ENCODE measurements at regions not wholly inside any gene's neighbourhood (a gene's known extent, or its start where the extent isn't known, plus 50 kb on each side); places are given as distances from the start of the nearest gene placed in this dataset.

DNA sequence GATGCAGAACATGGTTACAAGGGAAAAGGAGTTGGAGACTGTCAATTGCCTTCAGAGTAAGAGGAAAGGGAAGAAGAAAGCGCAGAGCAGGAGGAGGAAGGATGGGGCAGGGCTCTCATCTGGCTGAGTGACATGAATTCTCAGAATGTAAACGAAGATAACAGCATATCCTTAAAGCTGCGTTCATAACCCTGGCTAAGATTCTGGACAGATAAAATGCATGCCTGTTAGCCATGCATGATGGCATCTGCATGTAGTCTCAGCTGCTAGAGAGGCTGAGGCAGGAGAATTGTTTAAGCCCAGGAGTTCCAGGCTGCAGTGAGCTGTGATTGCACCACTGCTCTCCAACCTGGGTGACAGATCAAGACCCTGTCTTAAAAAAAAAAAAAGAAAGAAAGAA lies 493.5 kb upstream of the PRKX start:
- DNase-seq = no peak

DNA sequence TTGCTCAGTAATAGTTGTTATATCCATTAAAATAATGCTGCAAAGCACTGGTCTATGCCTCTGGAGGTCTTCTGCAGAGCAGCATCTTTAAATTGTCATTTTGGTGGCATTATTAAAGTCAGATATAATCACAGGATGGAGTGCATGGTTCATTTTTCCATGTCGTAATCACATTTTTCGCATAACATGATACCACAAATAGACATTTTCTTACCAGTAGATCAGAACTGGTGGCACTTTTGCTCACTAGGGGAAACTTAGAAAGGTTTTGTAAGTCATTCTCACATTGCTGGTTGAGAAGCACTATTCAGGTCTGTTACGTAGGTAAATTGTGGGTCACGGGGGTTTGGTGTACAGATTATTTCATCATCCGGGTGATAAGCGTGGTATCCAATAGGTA lies 484.5 kb upstream of the PRKX start:
- no peak for DNase-seq

DNA sequence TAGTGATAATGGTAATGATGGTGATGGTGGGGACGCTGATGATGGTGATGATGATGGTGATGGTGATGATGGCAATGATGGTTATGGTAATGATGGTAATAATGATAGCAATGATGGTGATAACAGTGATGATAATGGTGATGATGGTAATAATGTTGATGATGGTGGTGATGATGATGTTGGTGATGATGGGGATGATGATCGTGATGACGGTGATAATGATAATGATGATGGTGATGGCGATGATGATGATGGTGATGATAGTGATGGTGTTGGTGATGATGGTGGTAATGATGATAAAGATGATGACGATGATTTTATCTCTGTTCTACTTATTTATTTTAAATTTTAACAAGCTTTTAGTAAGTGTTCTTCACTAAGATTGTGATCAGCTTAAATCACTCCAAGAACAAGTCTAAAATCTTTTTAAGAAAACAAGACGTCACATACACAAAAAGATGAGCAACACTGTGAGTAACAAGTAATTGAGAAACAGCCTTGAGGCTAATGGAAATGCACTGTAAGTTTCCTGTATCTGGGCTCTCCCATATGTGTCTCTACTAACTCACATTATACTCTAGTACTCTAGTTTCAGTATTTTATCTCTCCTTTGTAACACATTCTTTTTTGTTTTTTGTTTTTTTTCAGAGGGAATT lies 480.2 kb upstream of the PRKX start:
- no peak for DNase-seq

DNA sequence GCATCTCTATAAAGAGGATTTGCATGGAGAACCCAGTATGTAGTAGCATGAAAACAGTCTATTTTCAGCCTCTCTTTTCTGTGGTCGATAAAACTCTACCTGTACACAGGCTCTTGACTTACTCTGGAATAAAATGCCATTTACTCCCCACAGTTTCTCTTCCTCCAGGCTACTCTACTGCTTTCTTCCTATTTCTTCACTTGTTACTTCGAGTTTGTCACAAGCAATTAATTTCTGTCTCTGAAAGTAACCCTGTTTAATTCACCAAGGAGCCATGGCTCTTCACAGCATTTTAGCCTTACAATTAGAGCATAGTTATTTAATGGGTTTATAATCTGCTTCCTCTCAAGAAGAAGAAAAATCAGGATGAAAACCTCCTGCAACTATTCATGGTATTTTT lies 472.9 kb upstream of the PRKX start:
- no peak for DNase-seq

DNA sequence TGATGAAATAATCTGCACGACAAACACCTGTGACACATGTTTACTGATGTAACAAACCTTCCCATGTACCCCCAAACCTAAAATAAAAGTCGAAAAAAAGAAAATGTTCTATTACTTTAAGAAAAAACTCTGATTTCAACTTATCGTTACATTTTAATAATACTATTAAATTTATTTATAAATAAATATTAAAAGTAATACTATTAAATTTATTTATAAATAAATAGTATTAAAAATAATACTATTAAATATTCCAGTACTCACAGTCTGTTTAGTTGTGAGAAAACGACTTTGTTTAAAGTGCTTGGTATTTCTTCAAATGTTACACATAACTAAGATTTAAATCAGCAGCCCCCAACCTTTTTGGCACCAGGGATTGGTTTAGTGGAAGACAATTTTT lies 471.6 kb upstream of the PRKX start:
- no peak for DNase-seq

DNA sequence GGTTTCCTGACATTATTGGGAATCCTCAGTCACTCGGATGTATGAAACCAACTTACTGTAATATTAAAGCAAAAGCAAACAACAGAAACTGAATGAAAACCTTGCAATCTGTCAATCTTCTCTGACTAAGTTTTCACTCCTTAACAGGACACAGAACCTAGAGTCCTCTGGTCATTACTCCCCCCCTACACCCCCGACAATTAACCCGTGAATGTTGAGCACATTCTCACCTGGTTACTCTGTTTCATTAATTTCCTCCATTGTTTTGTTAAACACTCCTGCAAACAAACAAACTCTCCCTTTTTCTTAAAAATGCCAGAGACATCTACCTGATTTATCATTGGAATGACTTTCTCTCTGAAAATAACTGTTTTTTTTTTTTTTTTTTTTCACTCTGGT lies 469.0 kb upstream of the PRKX start:
- DNase-seq = no peak

DNA sequence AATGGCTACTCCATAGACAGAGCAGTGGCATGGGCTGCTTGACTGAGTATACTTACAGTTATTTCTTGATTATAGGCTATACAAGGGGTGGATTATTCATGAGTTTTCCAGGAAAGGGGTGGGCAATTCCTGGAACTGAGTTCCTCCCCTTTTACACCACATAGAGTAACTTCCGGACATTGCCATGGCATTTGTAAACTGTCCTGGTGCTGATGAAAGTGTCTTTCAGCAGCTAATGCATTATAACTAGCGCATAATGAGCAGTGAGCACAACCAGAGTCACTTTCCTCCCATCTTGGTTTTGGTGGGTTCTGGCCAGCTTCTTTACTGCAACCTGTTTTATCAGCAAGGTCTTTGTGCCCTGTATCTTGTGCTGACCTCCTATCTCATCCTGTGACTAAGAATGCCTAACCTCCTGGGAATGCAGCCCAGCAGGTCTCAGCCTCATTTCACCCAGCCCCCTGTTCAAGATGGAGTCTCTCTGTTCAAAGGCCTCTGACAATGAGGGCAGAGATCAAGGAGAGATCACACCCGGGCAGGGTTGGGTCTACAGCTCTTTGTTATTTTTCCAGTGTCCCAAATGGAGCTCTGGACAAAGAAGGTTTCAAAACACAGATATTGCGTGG lies 468.4 kb upstream of the PRKX start:
- DNase-seq = no peak

DNA sequence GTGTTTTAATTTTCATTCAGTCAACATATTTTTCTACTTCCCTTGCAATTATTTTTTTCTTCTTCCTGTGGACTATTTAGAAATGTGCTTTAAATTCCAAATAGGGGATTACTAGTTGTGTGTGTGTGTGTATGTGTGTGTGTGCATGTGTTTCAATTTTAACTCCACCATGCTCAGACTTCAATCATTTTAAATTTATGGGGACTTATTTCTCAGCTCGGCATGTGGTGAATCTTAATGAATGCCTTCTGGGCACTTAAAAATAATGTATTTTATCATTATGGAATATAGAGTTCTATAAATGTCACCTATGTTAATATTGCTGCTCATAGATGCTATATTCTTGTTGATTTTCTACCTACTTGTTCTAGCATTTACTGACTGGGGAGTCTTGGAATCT lies 465.6 kb upstream of the PRKX start:
- DNase-seq = no peak

DNA sequence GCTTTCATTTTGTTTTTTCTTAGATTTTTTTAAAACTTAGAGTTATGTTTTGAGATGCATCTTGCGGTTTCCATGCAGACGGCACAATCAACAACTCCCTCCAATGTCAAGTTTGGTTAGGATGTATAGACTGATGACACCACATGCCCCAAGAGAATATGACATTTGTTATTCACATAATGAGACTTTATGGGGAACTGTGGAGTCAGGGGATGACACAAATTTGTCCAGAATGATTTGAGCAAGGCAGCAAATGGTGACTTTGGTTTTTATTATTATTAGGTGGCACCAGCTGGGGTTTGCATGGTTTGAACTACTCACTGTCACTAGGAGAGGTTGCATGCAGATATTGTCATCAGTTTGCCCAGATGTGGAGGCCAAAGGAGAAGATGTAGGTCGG lies 461.8 kb upstream of the PRKX start:
- DNase-seq = no peak

DNA sequence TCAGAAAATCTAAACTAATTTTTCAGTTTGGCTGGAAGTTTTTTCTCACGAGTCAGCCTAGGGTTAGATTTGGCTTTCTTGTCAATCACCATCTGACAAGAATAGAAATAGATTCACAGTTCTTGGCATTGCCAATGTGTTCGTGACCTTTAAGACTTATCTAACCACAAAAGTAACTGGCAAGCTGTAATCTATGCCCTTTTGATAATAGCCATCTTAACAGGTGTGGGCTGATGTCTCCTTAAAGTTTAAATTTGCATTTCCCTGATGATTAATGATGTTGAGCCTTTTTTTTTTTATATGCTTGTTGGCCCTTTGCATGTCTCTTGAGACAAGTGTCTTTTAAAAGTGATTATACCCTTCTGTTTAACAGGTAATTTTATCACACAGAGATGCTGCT lies 460.3 kb upstream of the PRKX start:
- DNase-seq = no peak

DNA sequence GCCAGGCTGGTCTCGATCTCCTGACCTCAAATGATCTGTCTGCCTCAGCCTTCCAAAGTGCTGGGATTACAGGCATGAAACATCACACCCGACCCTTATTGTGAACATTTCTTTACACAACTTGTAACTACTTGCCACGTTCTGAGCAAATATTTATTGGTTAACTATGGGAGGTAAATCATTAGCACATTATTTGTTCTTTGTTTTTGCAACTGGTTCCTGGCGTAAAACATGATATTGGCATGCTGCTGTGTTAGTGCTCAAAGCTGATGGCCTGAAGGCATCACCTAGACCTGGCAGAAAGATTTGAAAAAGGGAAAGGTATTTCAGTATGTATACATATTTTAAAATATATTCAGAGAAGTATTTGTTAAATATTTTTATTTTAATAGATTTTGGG lies 438.3 kb upstream of the PRKX start:
- no peak for DNase-seq

DNA sequence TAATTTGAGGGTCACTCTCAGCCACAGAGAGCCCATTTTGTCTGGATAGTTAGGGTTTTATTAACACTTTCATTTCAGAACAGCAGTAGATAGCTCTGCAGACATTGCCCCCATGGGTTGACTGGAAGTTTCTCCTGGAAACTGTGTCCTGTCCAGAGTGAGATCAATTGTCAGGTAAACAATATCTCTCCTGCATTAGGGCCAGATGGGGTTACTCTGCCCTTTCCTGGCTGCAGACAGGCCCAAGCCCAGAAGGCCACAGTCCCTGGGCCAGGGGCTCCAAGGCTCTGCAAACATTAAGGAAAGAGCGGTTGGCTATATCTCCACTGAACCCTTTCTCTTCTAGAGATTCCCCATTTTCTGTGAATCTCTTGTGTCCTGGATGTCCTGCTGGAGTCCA lies 436.8 kb upstream of the PRKX start:
- DNase-seq = no peak

DNA sequence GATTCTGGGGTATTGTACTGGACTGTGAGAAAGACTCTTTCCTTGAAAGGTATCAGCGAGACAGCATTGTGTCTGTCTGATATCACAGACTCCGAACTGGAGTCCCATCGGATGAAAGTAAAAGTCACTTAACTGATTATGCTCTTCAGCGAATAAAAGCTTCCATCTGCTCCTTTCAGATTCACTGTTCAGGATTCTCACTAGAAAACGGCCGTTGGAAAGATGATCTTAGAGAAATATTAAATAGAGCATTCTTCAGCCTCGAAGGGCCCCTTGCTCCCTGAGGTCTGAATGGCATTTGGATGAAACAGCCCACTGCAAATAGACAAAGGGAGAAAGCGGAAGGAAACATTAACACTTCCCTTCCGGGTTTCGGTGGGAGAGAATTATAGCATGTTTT lies 416.2 kb upstream of the PRKX start:
- DNase-seq = no peak

DNA sequence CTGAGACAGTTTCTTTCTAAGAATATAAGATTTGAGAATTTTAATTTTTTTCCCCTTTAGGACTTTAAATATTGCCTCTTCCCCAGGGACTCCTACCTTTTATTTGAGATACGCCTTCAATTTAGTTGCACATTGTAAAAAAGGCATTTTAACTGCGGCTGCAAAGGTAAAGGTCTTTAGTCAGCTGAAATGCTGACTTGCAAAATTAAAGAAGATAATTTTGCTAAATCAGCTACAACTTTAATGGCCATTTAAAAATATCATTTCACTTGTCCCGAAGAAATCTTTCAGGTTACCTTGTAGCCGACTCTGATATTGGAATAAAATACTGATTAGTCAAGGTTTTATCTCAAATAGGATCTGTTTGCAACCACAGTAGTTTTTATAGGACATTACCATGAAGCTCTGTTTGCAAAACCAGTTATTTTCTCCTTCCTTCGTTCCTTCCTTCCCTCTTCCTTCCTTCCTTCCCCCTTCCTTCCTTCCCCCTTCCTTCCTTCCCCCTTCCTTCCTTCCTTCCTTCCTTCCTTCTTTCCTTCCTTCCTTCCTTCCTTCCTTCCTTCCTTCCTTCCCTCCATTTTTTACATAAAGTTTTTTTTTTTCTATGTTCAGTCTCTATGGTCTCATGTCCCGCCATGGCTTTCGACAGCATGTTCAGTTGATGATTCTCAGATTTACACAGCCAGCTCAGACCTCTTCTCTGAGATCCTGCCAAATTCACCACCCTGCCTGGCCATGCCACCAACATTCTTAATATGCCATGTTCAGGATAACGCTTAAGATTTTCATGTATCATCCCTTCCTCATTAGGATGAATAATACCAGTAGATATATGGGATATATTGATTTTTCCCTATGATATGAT lies 405.4 kb upstream of the PRKX start:
- no peak for DNase-seq

DNA sequence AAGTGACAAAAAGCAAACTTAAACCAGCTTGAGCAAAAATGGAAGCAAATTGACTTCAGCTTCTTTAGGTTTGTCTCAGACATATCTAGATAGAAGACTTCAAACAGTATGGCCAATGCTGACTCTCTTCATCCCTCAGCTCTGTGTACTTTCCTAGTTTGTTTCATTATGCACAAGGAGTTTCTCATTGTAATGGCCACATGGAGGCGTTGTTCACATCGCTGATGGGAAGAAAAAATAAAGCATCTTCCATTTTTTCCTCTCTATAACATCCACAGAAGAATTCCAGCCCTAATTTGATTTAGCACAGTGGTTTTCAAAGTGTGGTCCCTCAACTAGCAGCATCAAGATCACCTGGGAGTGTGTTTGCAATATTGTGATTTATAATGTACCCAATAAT lies 397.5 kb upstream of the PRKX start:
- no peak for DNase-seq

DNA sequence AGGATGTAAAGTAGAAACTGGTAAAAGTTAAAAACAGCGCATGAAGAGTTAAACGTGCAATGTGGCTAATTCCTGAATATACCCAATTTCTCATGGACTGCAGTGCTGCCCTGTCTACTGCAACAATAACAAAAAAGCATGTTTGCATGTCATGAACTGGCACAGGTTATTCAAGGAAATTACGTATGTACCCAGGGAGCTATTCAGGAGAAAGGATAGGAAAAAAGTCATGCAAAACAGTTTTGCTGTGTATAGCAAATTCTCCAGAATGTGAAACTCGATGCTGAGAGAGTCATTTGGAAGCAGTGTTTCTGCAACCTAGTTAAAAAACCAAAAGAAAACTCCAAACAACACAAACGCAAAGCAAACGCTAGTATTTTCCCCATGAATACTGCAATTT lies 381.5 kb upstream of the PRKX start:
- DNase-seq = no peak

DNA sequence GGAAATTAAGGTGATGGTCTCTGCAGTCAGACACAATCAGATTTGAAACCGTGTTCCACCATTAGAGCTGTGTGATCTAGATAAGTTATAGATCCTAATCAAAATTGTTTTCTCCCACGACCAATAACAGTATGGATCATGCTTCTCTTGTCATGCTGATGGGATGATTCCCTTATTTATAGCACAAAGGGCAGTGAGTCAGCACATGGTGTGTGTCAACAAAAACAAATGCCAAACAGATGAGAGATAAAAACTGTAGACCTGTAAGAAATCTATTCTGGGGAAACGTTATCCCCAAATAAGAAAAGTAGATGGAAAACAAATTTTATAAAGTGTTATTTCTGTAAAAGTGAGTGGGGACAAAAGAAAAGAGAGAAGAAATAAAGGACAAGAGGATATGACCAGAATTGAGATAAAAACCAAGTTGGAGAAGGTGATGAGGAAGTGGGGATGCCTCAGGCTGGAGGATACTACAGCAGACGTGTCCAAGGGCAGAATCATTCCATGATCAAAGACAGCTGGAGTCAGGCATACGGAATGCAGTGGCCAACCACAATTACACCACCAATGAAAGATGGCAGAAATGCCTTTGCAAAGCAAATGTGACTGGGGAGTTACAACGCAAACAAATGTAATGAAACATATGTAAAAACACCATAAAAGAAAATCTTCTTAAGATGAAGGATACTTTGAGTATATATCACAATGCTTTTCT lies 377.8 kb upstream of the PRKX start:
- DNase-seq = no peak

DNA sequence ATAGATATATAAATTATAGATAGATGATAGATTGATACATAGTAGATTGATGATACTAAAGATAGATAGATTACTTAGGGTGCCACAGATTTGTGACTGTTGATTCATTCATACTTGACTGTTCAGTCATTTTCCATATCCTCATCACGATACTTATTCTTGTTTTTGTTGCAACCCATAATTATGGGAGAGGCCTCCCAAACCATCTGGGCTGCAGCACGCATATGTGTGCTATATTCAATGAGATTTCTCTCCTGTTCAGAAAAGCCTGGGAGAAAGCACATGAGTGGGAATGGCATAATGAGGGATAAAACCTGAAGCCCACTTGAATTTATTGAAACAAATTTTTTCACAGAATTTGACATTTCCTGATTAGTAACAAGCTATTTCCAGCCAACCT lies 346.4 kb upstream of the PRKX start:
- no peak for DNase-seq

DNA sequence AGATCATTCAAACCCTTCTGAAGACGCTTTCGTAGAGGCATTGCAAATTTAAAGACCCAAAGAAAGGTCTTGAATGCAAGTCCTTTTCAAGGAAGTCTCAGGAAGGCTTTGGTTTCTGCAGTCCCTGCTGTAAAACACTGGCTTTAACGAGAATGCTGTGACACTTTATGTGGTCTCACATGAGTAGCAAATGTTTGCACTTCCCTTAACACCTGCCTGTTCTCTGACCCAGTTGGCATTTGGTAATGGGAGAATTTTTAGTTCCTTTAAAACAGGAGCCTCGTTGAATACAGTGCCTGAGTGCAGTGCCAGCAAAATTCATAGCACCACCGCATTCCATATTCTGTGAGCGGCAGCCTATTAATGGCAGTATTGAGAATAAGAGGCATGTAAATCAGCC lies 330.5 kb upstream of the PRKX start:
- DNase-seq = no peak

DNA sequence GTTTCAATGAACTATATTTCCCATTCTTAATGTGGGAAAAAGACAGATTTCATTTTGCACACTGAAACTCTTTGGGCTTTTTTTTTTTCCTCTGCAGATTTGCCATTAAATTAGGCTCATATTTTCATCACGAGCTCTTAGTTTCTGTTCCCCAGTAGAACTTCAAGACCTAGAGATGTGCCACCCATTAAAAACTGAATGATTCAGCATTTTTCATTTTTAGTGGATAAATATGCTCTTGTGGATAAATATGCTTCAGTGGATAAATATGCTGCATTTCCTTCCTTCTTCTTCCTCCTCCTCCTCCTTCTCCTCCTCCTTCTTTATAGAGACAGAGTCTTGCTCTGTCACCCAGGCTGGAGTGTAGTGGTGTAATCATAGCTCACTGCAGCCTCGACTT lies 322.4 kb upstream of the PRKX start:
- DNase-seq = no peak

DNA sequence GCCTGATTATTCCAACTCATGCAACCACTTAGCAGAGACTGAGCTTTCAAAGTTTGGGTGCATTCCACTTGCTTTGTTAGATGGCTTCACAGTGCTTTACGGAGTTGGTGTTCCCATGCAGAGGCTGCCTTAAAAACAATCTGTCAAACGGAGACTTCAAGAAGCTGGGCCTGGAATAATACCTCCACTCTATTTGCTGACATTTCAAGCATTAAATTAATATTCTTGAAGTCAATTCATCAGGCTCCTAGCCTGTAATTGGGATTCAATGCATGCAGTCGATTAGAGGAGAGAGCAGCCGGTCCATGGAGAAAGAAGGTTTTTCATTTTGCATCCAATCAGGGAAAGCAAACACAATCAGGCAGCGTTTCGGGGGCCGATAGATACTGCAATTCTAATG lies 314.7 kb upstream of the PRKX start:
- no peak for DNase-seq

DNA sequence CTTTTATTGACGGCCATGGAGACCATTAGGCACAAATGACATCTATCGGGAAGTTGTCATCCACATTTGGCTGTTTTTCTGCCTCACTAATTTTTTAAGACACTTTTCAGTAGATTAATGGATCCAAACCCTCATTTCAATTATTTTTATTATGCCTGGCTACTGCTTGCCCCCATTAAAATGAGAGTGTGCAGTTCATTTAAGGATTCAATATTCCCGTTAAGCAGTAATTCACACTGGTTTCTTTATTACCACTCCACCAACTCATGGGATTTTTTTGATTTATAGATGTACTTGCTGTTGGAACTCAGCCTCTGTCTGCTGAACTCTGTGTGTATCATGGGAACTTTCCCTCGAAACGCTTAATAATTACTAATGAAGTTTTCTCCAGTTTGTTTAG lies 291.8 kb upstream of the PRKX start:
- DNase-seq = no peak

DNA sequence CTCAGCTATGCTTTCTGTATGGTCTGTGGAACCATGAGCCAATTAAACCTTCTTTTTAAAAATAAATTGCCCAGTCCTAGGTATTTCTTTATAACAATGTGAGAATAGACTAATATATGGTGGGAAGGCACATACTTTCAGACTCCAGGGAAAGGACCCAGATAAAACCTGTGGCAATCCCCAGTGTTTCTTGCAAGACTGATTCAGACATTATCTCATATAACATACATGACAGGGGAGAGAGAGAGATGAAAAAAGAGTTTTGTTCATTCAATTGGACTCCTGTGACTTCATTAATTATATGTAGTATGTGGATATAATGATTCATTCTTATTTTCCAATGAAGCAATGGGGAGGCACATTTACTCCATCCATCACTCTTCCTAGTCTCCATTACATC lies 291.4 kb upstream of the PRKX start:
- no peak for DNase-seq

DNA sequence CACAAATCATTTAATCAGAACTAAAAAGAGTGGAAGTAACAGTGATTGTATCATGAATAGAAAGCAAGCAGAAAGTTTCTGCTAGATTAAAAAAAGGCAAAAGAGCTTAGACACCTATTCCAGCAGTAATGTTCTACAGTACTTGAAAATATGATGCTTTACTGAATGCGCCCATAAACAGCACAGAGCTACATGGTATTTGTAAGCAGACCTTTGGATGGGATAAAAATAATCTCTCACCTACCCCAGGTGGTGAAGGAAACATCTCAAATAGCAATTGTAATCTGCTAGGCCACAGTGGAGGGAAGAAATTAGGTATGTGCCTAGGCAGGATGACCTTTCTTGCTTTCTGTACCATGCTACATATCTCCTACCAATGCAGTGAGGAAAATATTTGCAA lies 280.9 kb upstream of the PRKX start:
- DNase-seq = no peak

All from DMS53 (cell line).